Fibroblast of skin of back (primary cell): ENCODE measurements at regions not wholly inside any gene's neighbourhood (a gene's known extent, or its start where the extent isn't known, plus 50 kb on each side); places are given as distances from the start of the nearest gene placed in this dataset.
"Not testable (repeated sequence)": the region's sequence is repeated elsewhere in the genome, so short reads cannot be mapped to it uniquely, and the experiment has no call there.

Source experiments
- DNase-seq: peaks from one replicate; pipeline ENCODE4 v3.0.0-alpha.2; 2013

- peak; percentile 65 for DNase-seq
Measured at GRCh38 chr6:85278466-85279035, 171.3 kb upstream of the NT5E start.

DNA sequence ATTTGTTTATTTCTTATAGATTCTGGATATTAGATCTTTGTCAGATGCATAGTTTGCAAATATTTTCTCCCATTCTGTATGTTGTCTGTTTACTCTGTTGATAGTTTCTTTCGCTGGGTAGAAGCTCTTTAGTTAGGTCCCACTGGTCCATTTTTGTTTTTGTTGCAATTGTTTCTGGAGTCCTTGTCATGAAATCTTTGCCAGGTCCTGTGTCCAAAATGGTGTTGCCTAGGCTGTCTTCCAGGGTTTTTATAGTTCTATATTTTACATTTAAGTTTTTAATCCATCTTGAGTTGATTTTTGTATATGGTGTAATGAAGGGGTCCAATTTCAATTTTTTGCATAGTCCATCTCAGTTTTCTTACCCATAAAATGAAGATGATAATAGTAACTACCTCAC, 173.9 kb upstream of the NT5E start:
- DNase-seq = not testable (repeated sequence)

DNA sequence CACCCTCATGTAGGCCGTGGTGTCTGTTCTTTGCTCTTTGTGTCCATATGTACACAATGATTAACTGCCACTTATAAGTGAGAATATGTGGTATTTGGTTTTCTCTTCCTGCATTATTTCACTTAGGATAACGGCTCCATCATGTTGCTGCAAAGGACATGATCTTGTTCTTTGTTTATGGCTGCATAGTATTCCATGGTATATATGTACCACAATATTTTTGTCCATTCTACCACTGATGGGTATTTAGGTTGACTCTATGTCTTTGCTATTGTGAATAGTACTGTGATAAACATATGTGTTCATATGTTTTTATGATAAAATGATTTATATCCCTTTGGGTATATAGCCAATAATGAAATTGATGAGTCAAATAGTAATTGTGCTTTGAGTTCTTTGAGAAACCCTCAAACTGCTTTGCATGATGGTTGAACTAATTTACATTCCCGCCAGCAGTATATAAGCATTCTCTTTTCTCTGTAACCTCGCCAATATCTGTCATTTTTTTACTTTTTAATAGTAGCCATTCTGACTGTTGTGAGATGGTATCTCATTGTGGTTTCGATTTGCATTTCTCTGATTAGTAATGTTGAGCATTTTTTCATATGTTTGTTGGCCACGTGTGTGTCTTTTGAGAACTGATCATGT, 174.4 kb upstream of the NT5E start:
- no peak for DNase-seq

DNA sequence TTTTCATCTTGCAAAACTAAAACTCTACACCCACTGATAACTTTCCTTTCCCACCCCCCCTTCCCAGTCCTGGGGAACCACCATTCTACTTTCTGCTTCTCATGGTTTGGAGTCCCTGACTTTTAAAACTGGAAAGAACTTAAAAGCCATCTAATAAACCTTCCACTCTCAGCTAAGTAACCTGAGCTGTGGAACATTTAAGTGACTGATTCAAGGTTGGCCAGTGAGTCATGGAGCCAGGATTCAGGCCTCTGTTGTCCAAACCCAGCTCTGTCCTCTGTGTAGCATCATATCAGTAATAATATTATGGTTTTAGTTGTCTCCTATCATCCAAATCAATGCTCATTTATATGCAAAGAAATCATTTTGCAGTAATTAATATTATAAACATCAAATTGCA, 176.0 kb upstream of the NT5E start:
- peak; percentile 30 for DNase-seq

DNA sequence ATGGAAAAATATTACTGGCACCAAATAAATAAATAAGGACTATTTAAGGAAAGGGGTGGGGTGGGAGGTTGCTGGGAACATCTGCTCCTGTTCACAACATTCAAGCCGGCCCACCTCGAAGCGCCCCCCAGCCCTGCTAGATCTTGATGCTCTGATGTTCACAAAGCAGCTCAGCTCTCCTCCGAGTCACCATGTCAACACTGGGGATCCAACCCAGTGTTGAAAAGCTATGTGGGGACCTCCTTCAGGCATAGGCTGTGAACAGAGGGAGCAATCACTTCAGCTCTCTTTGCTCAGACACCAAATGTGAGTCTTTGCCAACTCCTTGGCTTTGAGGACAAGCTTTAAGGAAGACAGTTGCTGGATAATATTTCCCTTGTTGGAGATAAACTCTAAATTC, 176.8 kb upstream of the NT5E start:
- no peak for DNase-seq

GRCh38 chr6:85272592-85272991, 177.3 kb upstream of the NT5E start:
- no peak for DNase-seq

DNA sequence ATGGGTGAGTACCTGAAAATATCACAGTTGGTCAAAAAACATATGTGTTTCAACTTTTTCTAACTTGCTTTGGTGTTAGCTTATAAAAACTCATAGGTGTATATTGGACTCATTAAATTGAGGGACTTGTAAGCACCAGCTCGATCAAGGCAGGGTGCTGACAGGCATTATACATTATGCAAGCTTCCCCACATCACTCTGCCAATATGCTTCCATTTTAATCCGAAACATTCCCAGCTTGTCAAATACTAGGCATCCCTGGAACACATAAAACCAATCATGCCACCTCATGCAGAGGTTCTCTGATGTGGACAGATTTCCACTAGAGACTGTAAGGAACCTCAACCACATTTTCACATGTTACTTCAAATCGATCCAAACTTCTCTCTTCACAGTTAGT, 187.3 kb upstream of the NT5E start:
- no peak for DNase-seq

DNA sequence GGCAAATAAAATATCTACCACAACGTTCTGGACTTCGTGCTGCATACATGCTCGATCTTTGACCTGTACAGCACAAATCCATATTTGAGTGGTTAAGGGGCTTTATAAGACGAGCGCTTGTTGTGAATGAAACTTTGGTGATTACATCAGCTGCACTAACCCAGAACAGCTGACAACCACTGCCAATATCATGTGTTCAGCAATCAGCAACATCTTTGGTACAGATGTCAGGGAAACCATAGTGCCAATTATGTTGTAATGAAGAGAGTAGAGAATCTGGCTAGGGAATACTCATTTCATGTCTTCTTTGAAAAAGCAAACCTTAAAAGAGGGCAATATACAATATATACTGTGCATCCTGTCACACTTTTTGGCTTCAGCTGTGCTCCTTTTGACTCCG, 188.6 kb upstream of the NT5E start:
- DNase-seq = no peak

- no peak for DNase-seq
Measured at GRCh38 chr6:85255661-85256060, 194.2 kb upstream of the NT5E start.

- DNase-seq = no peak
Measured at GRCh38 chr6:85252552-85252951, 197.3 kb upstream of the NT5E start.

- no peak for DNase-seq
Measured at GRCh38 chr6:85252085-85252484, 197.8 kb upstream of the NT5E start.

DNA sequence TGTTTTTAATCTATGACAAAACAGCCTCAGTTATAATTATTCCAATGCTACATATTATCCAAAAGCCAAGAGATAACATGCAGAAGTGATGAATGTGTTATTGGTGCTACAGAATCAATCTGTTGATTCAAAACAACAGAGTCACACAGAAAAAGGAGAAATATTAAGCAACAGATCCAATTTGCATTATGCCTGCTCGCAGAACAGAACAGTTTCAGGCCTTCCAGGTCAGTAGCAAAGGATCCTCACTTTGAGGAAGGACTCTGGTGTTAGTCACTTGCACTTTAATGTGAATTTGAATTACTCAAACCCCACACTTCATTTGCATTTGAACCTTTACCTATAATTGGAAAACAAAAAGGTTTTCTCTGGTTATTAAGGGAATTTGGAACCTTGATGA, 198.6 kb upstream of the NT5E start:
- DNase-seq = no peak

DNA sequence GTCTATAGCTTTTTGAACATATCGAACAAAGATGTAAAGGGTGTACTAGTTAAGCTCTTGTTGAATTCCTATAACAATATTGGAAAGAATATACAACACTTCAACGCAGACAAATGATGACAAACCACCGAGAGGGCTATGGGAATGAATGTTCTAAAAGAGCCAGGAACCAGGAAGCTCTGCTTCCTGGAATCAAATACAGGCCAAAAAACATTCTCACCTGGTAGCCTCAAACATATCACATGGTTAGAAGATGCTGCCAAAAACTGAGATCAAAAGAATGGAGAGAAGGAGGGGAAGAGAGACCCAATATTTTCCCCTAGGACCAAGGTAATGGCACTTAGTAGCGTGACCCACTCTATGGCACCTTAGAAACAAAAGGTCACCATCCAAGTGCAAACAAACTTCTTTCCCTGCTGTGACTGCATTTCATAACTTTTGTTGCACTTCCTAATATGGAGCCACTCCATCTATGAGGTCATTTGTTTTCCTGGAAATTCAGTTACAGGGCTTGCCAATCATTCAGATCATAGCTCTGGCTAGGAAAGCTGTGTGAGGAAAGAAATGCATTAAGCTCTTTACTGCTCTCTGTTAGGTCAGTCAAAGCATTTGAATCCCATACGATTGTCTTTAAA, 199.2 kb upstream of the NT5E start:
- DNase-seq = peak; percentile 66

DNA sequence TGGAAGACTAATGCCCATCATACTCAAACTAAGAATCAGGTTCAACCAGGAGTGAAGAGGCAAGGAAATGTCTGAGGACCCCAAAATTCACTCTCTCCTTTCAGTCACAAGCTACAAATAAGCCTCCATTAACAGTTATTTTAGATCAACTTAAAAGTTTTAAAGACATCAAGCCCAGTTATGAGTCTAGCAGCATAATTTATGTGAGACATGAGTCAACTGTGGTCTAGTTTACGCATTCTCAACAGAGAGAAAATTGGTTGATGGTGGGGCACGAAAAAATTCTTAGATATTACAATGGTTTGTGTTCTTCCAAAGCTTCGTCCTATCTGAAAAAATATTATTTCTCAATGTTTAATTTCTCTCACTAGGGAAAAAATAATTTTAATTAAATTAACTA, 204.9 kb upstream of the NT5E start:
- no peak for DNase-seq

DNA sequence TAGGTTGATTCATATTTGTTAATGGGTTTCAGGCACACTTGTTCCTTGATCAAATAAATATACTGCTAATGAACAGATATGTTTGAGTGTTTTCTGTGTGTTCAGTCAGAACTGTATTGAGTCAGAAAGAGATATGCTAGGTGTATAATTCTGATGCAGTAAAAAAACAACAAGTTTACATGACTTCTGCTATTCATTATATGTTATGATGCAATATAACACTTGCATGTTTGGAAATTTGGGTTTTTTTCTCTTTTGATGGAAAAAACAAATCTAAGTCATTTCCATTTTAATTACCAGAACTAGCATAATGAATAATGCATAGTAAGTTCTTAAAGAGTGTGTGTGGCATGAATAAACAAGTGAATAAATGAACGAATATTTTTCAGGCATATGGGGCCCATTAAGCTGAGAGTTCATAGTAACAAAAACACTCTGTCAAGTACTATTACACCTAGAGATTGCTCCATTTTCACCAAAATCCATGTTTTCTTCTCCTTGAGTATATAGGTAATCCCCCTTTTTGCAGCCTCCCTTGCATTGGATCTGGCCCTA, 208.3 kb upstream of the NT5E start:
- no peak for DNase-seq

DNA sequence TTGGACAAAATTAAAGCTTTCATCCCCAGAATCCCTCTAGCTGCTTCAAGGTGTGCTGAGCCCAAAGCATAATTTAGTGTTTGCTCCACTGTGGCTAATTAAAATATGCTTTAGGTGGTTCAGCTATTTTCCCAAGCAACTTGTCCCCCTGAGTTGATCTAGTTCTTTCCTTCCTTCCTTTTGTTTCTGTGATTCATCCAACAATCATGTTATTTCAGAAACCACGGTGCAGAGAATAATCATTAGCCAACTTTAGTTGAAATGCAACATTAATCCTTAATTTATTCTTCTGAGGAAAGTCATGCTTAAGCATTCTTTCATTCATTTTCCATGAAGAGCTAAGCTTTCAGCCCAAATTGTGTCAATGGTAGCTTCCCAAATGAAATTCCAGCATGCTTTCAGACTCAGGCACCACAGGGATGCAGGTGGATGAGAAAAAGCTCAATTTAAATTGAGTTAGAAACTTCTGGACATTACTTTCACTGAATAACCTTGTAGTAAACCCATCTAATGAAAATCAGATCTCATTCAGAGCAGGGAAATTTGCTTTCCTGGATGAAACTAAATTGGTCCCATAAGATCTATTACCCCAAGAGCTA, 209.0 kb upstream of the NT5E start:
- peak; percentile 55 for DNase-seq

DNA sequence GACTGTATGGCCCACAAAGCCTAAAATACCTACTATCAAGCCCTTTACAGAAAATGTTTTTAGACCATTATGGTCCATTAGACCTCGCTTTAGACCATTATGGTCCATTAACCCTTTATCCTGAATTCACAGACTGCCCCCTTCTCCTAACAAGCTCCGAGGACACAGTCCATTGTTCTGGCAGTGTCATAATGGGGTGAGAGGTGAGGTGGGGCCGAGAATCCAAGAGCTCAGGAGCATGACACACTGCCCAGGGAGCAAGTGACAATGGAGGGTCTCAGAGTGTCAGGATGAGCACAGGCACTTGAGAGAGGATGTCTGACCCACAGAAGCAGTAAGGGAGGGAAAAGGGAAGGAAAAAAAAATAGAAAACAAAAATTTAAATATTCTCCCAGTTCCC, 212.4 kb upstream of the NT5E start:
- DNase-seq = no peak

GRCh38 chr6:85236636-85237035, 213.2 kb upstream of the NT5E start:
- peak; percentile 80 for DNase-seq

DNA sequence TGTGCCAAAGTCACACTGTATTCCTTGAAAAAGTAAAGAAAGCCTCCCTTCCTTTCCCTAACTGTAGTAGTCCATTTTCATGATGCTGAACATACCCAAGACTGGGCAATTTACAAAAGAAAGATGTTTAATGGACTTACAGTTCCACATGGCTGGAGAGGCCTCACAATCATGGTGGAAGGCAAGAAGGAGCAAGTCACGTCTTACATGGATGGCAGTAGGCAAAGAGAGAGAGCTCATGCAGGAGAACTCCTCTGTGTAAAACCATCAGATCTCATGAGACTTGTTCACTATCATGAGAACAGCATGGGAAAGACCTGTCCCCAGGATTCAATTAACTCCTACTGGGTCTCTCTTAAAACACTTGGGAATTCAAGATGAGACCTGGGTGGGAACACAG, 222.5 kb upstream of the NT5E start:
- DNase-seq = not testable (repeated sequence)

DNA sequence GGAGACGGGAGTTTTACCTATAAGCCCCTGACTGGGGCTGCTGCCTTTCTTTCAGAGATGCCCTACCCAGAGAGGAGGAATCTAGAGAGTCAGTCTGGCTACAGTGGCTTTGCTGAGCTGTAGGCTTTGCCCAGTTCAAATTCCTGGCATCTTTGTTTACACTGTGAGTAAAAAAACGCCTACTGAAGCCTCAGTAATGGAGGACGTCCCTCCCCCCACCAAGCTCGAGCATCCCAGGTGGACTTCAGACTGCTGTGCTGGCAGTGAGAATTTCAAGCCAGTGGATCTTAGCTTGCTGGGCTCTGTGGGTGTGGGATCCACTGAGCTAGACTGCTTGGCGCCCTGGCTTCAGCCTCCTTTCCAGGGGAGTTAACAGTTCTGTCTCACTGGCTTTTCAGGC, 237.1 kb upstream of the NT5E start:
- DNase-seq = not testable (repeated sequence)

GRCh38 chr6:85195243-85195642, 254.6 kb upstream of the NT5E start:
- DNase-seq = no peak

GRCh38 chr6:85193339-85193738, 256.5 kb upstream of the NT5E start:
- no peak for DNase-seq

- no peak for DNase-seq
Measured at GRCh38 chr6:85192596-85192995, 257.3 kb upstream of the NT5E start.

- peak; percentile 92 for DNase-seq
Measured at GRCh38 chr6:85192186-85192585, 257.7 kb upstream of the NT5E start.
